ENCODE measurements at regions not wholly inside any gene's neighbourhood (a gene's known extent, or its start where the extent isn't known, plus 50 kb on each side); places are given as distances from the start of the nearest gene placed in this dataset.

DNA sequence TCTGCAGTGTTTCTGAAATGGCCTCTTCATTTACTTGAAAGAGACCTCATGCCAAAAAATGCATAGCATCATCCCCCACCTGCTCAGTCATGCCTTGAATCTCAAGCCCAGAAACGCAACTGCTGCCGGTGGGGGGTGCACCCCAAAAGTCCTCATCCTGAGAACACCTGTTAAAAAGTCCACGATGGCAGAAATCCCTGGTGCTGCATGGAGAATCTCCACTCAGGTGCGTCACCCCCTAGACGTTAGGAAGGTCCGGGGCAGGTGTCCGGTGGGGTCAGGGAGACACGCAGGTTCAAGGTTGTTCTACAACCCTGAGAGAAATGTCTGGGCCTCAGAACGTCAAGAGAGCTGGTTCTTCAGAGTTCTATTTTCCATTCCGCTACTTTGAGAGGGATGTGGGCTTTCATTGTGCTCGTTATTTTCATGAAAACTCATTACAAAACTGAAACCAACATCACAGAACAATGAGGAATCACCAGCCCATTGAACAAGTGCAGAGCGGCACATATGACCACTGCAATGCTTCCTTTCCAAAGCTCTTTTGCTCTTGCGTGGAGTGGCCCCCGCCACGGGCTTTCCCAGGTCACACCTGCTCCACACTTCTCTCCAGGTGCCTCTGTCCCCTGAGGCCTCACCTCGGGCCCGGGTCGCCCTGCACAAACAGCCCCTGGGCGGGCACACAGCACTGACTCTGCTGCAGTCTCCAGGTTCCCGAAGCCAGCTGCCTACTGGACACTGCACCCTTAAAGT lies 201.9 kb downstream of the TOMM20 start:
- peak; percentile 84 for DNase-seq (ENCODE audit: low read depth)
- peak overlapping the region; percentile 22 for H3K4me3 ChIP-seq (ENCODE audit: low read depth, low read length)
- TF ChIP-seq, protein P1, sequence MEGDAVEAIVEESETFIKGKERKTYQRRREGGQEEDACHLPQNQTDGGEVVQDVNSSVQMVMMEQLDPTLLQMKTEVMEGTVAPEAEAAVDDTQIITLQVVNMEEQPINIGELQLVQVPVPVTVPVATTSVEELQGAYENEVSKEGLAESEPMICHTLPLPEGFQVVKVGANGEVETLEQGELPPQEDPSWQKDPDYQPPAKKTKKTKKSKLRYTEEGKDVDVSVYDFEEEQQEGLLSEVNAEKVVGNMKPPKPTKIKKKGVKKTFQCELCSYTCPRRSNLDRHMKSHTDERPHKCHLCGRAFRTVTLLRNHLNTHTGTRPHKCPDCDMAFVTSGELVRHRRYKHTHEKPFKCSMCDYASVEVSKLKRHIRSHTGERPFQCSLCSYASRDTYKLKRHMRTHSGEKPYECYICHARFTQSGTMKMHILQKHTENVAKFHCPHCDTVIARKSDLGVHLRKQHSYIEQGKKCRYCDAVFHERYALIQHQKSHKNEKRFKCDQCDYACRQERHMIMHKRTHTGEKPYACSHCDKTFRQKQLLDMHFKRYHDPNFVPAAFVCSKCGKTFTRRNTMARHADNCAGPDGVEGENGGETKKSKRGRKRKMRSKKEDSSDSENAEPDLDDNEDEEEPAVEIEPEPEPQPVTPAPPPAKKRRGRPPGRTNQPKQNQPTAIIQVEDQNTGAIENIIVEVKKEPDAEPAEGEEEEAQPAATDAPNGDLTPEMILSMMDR (IDR thresholded peaks at IDR 0.05; ENCODE audit: low read depth, low read length, missing control alignments) = no peak

DNA sequence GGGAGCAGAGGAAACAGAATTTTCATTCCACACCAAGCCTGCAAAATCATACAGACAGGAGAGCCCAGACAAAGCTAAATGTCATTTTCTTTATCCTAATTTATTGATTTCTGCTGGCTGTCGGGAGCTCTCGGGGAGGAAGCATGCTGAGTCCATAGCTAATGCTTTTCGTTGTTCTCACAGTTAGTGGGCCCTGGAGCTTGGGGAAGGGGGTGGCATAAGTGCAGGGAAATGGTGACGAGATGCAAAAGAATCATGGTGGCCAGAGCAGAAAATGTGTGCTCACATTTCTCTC lies 202.4 kb downstream of the TOMM20 start:
- H3K4me3 ChIP-seq (ENCODE audit: low read depth, low read length) = no peak overlapping the region; the same call in 1 of the 2 replicates
- DNase-seq (ENCODE audit: low read depth) = no peak
- TF ChIP-seq, protein P1 (IDR thresholded peaks at IDR 0.05; ENCODE audit: low read depth, low read length, missing control alignments) = no peak

DNA sequence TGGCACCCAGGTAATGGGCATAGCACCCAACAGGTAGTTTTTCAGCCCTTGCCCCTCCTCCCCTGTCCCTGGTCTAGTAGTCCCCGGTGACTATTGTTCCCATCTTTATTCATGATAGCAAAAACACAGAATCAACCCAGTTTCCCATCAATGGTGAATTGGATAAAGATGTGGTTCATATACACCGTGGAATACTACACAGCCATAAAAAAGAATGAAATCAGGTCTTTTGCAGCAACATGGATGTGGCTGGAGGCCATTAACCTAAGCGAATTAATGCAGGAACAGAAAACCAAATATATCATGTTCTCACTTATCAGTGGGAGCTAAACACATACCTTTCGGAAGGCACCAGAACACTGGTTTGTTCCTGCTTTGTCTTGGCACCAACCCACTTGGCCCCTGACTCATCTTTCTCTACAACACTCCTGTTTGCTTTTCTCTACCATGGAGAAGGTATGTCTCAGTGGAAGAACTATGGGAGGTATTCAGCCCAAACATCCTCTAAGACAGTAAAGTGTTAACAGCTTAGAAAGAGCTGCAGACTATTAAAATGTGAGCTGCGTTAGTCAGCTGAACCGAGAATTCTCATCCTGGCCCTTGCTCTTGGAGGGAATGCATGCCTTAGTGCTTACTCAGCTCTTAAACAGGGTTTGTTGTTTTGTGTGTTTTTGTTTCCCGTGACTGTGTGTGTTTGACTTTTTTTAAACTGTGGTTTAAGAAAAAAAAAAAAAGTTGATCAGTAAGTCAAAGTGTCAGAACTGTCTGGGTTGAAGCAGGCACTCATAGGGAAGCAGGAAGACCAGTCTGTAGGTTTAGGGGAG lies 203.0 kb downstream of the TOMM20 start:
- TF ChIP-seq, protein P1 (IDR thresholded peaks at IDR 0.05; ENCODE audit: low read depth, low read length, missing control alignments) = no peak
- no peak for DNase-seq (ENCODE audit: low read depth)
- no peak overlapping the region for H3K4me3 ChIP-seq (ENCODE audit: low read depth, low read length)

DNA sequence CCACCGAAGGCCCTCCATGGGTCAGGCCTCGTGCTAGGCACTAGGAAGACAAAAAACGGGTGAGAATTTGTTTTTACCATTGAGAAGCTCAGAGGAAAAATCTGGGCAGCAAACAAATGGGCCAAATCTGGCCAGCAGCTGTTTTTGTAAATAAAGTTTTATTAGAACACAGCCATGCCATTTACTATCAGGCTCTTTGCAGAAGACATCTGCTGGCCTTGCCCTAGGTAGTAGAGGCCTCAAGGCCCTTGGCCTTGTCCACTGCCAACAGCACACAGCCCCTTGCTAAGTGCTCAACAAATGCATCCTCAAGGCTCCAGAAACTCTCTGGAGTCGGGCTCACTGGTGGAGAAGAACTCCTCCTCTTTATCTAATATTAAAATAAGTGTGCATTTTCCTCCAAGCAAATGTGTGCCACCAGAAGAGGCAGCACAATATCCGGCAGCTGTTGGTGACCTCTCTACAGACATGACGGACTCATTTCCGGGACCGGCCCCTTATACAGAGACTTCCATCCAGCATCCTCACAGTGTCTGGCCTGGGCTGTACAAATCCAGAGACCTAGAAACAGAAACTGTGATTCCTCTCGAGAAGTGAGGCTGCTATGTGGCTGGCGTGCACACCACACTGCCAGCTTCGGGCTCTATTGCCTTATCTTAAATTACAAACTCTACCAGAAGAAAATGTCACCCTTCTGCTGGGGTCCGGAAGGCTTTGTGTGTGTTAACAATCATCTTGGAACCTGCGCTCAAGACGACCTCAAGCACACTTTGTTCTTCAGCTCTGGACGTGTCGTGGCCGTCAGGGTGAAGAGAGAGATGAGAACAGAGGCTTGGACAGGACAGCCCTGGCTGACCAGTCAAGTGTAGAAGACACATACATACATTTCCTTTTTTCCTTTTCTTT lies 203.9 kb downstream of the TOMM20 start:
- H3K4me3 ChIP-seq (ENCODE audit: low read depth, low read length) = no peak overlapping the region
- DNase-seq (ENCODE audit: low read depth) = no peak
- TF ChIP-seq, protein P1 (IDR thresholded peaks at IDR 0.05; ENCODE audit: low read depth, low read length, missing control alignments) = no peak

DNA sequence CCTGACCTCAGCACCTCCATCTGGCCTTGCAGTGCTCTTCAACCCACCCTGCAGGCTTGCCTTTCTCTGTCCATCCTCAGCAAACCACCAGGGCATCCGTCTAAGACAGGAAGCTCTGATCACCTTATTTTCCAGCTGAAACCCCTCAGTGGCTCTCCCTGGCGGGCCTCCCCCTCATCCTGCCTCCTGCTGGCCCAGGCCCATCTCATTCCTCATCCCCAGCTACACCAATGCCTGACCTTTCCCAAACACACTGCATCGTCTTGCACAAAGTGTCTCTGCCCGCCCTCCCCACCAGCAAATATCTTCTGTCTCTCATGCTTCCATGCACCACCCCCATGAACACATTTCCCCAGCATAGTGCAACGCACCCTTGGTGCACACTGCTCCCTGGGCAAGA lies 205.0 kb downstream of the TOMM20 start:
- TF ChIP-seq, protein P1 (IDR thresholded peaks at IDR 0.05; ENCODE audit: low read depth, low read length, missing control alignments) = no peak
- DNase-seq (ENCODE audit: low read depth) = no peak
- no peak overlapping the region for H3K4me3 ChIP-seq (ENCODE audit: low read depth, low read length)

DNA sequence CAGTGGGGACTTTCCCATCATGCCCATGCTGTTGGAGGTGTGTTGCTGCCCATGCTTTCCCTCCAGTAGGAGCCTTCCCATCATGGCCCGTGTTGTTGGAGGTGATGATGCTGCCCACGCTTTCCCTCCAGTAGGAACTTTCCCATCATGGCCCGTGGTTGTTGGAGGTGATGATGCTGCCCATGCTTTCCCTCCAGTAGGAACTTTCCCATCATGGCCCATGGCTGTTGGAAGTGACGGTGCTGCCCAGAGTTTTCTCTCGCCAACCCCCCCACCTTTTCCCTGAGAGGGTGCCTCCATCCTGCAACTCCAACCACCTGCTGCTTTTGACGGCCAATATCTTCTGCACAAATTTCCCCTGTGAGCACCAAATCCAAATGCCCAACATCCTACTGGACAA lies 205.7 kb downstream of the TOMM20 start:
- TF ChIP-seq, protein P1 (IDR thresholded peaks at IDR 0.05; ENCODE audit: low read depth, low read length, missing control alignments) = no peak
- no peak for DNase-seq (ENCODE audit: low read depth)
- H3K4me3 ChIP-seq (ENCODE audit: low read depth, low read length) = no peak overlapping the region

All from GM12864 (cell line).